NT2/D1 (cell line): ENCODE measurements at regions not wholly inside any gene's neighbourhood (a gene's known extent, or its start where the extent isn't known, plus 50 kb on each side); places are given as distances from the start of the nearest gene placed in this dataset.
"Not testable (repeated sequence)": the region's sequence is repeated elsewhere in the genome, so short reads cannot be mapped to it uniquely, and the experiment has no call there.

Experiments used
- DNase-seq: peaks from one replicate; pipeline ENCODE4 v3.0.0-alpha.2; 2011; ENCODE audit warnings: low read depth, low spot score
- H3K27me3 ChIP-seq: 2 replicates; pipeline ENCODE4 v1.6.0; 2011; ENCODE audit warnings: mild to moderate bottlenecking; ENCODE audit not compliant: insufficient read length, insufficient read depth
- H3K36me3 ChIP-seq: 2 replicates; pipeline ENCODE4 v1.6.1; 2011; ENCODE audit warnings: mild to moderate bottlenecking, low read length, mixed read lengths; ENCODE audit not compliant: insufficient read depth, insufficient read length
- H3K4me1 ChIP-seq: 2 replicates; pipeline ENCODE4 v1.5.1; 2011; ENCODE audit not compliant: insufficient read depth, insufficient read length
- H3K4me3 ChIP-seq: 2 replicates; pipeline ENCODE4 v1.5.1; 2011; ENCODE audit warnings: low read depth; ENCODE audit not compliant: insufficient read length
- H3K9ac ChIP-seq: 2 replicates; pipeline ENCODE4 v1.6.0; 2011; ENCODE audit warnings: low read depth; ENCODE audit not compliant: insufficient read length
- H3K9me3 ChIP-seq: 2 replicates; pipeline ENCODE4 v1.5.1; 2011; ENCODE audit warnings: mild to moderate bottlenecking, low read length; ENCODE audit not compliant: insufficient read depth
- SUZ12 ChIP-seq: IDR thresholded peaks from 2 replicates; pipeline ENCODE4 v1.6.1; 2011; ENCODE audit not compliant: insufficient read length, insufficient read depth; ENCODE audit errors: extremely low read depth
- YY1 ChIP-seq: IDR thresholded peaks from 2 replicates; pipeline ENCODE4 v1.6.1; 2011; ENCODE audit not compliant: insufficient read length, insufficient read depth
- ZNF274 ChIP-seq: IDR thresholded peaks from 2 replicates; pipeline ENCODE4 v1.6.1; 2011; ENCODE audit warnings: mild to moderate bottlenecking, low read depth, low read length

DNA sequence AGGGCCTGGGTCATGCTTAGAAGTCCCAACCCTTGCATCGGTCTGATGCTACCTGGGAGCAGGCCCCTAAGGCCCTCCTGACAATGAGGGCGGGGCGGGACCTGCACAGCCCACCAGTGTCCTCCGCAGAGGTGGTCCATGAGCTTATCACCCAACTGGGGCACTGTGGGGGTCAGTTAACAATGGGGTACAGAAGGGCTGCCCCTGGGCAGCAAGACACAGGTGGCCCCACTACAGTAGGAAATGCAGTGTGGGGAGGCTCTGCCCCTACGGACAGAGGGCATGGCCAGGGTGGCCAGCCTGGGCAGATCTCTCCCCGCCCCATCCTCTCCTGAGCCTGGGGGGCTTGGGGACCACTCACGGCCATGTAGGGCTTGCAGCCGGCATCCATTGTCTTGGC lies 90.7 kb downstream of the KCNJ18 start:
- not testable (repeated sequence) for H3K4me1 ChIP-seq, H3K9me3 ChIP-seq, DNase-seq, H3K36me3 ChIP-seq, H3K4me3 ChIP-seq, H3K9ac ChIP-seq, H3K27me3 ChIP-seq

DNA sequence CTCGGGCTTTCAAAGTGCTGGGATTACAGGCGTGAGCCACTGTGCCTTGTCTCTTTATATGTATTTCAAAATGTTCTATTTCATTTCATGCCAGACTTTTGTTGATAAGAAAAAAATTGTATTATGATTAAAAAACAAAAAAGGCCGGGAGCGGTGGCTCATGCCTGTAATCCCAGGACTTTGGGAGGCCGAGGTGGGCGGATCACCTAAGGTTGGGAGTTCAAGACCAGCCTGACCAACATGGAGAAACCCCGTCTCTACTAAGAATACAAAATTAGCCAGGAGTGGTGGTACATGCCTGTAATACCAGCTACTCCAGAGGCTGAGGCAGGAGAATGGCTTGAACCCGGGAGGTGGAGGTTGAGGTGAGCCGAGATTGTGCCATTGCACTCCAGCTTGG lies 121.9 kb downstream of the KCNJ18 start:
- not testable (repeated sequence) for DNase-seq, H3K9me3 ChIP-seq, H3K4me1 ChIP-seq, H3K4me3 ChIP-seq, H3K9ac ChIP-seq, H3K27me3 ChIP-seq, H3K36me3 ChIP-seq

DNA sequence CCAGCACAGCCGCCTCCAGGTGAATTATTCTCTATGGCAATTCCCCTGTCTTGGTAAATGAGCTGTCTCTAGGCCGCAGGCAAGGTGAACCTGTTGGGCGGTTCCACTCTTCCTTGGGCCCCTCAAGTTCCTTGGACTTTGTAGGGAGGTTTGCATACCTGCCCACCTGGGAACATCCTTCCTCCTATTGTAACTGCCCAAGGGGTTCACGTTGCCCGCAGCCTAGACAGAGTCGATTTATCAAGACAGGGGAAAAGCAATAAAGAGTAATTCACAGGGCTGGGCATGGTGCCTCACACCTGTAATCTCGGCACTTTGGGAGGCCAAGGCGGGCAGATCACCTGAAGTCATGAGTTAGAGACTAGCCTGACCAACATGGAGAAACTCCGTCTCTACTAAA lies 122.5 kb downstream of the KCNJ18 start:
- H3K4me1 ChIP-seq = no peaks in the 10 kb centered on the region
- TF ChIP-seq SUZ12 (no peak), ZNF274 (no peak), YY1 (no peak)
- no peak for DNase-seq
- H3K9me3 ChIP-seq = no peaks in the 10 kb centered on the region
- H3K36me3 ChIP-seq = no peaks in the 10 kb centered on the region
- H3K4me3 ChIP-seq = no peak overlapping the region
- H3K9ac ChIP-seq = no peak overlapping the region
- no peaks in the 10 kb centered on the region for H3K27me3 ChIP-seq

DNA sequence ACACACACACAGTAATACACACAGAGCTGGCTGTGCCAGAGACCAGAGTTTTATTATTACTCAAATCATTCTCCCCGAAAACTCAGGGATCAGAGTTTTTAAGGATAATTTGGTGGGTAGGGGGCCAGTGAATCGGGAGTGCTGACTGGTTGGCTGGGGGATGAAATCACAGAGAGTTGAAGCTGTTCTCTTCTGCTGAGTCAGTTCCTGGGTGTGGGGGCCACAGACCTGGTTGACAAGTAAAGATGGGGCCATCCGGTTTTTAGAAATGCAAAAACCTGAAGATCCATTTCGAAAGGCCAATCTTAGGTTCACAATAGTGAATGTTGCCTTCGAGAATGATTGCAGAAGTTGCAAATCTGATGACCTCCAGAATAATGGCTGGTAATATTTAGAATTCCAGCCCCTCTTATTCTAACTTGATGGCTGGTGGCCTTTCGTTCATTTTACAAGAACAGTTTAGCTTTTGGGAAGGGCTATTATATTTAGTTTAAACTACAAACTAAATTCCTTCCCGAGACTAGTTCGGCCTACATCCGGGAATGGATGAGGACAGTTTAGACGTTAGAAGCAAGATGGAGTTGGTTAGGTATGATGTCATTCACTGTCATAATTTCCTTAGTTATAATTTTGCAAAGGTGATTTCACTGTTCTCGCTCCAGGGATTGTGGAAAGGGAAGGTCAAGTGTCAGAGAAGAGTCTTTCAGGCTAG lies 123.2 kb downstream of the KCNJ18 start:
- Histone ChIP-seq H3K9ac (no peak overlapping the region), H3K27me3 (no peaks in the 10 kb centered on the region), H3K36me3 (no peaks in the 10 kb centered on the region), H3K4me3 (no peak overlapping the region), H3K9me3 (no peaks in the 10 kb centered on the region), H3K4me1 (no peaks in the 10 kb centered on the region)
- DNase-seq = no peak
- no peak for TF ChIP-seq ZNF274
- no peak for TF ChIP-seq YY1
- no peak for TF ChIP-seq SUZ12

DNA sequence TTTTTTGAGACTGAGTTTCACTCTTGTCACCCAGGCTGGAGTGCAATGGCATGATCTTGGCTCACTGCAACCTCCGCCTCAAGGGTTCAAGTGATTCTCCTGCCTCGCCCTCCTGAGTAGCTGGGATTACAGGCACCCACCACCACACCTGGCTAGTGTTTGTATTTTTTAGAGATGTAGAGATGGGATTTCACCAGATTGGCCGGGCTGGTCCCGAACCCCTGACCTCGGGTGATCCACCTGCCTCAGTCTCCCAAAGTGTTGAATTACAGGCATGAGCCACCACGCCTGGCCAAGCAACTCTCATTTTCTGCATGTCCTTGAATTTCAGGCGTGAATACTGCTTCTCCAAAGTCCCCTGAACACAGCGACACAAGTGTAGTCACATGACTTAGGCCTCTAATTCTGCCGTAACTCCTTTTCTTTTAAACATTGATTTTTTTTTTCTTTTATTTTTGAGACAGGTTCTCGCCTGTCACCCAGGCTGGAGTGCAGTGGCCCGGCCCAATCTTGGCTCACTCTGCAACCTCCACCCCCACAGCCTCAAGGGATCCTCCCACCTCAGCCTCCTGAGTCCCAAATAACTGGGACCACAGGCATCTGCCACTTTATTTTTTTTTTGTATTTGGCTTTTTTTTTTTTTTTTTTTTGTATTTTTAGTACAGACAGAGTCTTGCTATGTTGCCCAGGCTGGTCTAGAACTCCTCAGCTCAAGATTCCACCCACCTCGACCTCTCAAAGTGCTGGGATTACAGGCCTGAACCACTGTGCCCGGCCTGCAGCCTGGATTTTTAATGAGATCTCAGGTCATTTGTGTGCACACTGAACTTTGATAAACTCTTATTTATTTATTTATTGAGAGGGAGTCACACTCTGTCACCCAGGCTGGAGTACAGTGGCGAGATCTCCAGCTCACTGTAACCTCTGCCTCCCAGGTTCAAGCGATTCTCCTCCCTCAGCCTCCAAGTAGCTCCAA lies 124.6 kb downstream of the KCNJ18 start:
- TF ChIP-seq SUZ12 (no peak), ZNF274 (no peak), YY1 (no peak)
- Histone ChIP-seq H3K9ac (no peak overlapping the region), H3K36me3 (no peaks in the 10 kb centered on the region), H3K4me1 (no peaks in the 10 kb centered on the region), H3K9me3 (no peaks in the 10 kb centered on the region), H3K4me3 (no peak overlapping the region), H3K27me3 (no peaks in the 10 kb centered on the region)
- DNase-seq = no peak

DNA sequence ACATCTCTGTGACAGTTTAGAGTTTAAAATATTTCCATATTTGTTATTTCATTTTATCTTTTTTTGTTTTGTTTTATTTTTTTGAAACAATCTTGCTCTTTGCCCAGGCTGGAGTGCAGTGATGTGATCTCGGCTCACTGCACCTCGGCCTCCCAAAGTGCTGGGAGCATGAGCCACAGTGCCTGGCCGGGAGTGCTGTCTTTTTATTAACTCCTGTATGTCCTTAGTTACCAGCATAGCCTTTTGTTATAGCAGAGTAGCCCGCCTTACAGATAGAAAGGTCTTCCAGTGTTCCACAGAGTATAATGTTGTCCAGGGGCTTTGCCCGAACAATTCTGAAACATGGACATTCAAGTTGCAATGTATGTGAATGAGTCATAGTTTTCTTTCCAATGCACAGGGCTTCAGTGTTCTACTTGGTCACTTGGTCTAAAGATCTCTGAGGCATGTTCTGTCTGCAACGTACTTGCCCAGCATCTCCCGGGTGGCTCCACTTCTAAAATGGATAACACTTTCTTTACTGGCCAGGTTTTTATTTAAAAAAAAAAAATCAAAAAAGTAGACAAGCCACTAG lies 125.6 kb downstream of the KCNJ18 start:
- H3K4me1 ChIP-seq = no peaks in the 10 kb centered on the region
- H3K9ac ChIP-seq = no peak overlapping the region
- no peak overlapping the region for H3K4me3 ChIP-seq
- no peaks in the 10 kb centered on the region for H3K27me3 ChIP-seq
- no peak for DNase-seq
- H3K9me3 ChIP-seq = no peaks in the 10 kb centered on the region
- H3K36me3 ChIP-seq = no peaks in the 10 kb centered on the region
- TF ChIP-seq YY1 = no peak
- TF ChIP-seq SUZ12 = no peak
- no peak for TF ChIP-seq ZNF274

DNA sequence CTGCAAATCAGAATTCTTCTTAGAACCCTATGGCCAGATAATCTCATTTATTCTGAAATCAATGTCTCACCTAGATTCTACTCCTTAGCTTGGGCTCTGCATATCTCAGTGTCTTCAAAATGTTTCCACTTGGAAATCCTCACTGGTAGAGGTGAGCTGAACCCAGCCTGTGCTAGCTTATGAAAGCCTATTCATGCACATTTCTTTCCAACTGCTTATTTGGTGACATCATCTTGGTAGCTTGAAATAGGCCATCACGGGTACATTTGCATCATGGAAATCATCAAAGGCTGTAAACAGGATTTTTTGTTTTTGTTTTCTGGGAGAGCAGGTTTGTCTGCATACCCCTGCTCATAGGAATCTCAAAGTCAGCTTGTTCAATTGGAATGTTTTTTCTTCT lies 130.8 kb downstream of the KCNJ18 start:
- H3K4me3 ChIP-seq = no peak overlapping the region
- no peak overlapping the region for H3K9ac ChIP-seq
- TF ChIP-seq ZNF274 = no peak
- TF ChIP-seq SUZ12 = no peak
- TF ChIP-seq YY1 = no peak
- H3K4me1 ChIP-seq = no peaks in the 10 kb centered on the region
- H3K27me3 ChIP-seq = no peaks in the 10 kb centered on the region
- DNase-seq = no peak
- H3K9me3 ChIP-seq = no peaks in the 10 kb centered on the region
- H3K36me3 ChIP-seq = no peaks in the 10 kb centered on the region
